HEK293 (cell line): ENCODE measurements at regions not wholly inside any gene's neighbourhood (a gene's known extent, or its start where the extent isn't known, plus 50 kb on each side); places are given as distances from the start of the nearest gene placed in this dataset.

ENCODE experiments used
- MZF1 ChIP-seq: fragments of 450-650 bp; formaldehyde crosslinking; IDR thresholded peaks from 2 replicates; pipeline ENCODE4 v1.5.1; 2017; ENCODE audit warnings: missing biosample characterization, missing genetic modification characterization, borderline replicate concordance
- PRDM10 ChIP-seq: fragments of 450-650 bp; formaldehyde crosslinking; IDR thresholded peaks from 2 replicates; pipeline ENCODE4 v1.5.1; 2016; ENCODE audit warnings: missing biosample characterization, missing genetic modification characterization
- YY1 ChIP-seq: fragments of 450-650 bp; formaldehyde crosslinking; IDR thresholded peaks from 2 replicates; pipeline ENCODE4 v1.5.1; 2018; ENCODE audit warnings: missing biosample characterization, missing genetic modification characterization
- ZNF121 ChIP-seq: fragments of 450-650 bp; formaldehyde crosslinking; IDR thresholded peaks from 2 replicates; pipeline ENCODE4 v1.5.1; 2016; ENCODE audit warnings: missing biosample characterization, missing genetic modification characterization
- ZNF138 ChIP-seq: fragments of 450-650 bp; formaldehyde crosslinking; IDR thresholded peaks from 2 replicates; pipeline ENCODE4 v1.5.1; 2016; ENCODE audit warnings: missing biosample characterization, missing genetic modification characterization, borderline replicate concordance
- ZNF148 ChIP-seq: fragments of 450-650 bp; formaldehyde crosslinking; IDR thresholded peaks from 2 replicates; pipeline ENCODE4 v1.5.0; 2017; ENCODE audit warnings: missing biosample characterization, missing genetic modification characterization, borderline replicate concordance
- ZNF302 ChIP-seq: fragments of 450-650 bp; formaldehyde crosslinking; IDR thresholded peaks from 2 replicates; pipeline ENCODE4 v1.5.1; 2016; ENCODE audit warnings: missing biosample characterization, missing genetic modification characterization, low read depth
- ZNF391 ChIP-seq: fragments of 450-650 bp; formaldehyde crosslinking; IDR thresholded peaks from 2 replicates; pipeline ENCODE4 v1.5.1; 2016; ENCODE audit warnings: low read depth, missing biosample characterization, missing genetic modification characterization, borderline replicate concordance
- TF ChIP-seq, protein P1 (sequence below): fragments of 450-650 bp; formaldehyde crosslinking; IDR thresholded peaks from 2 replicates; pipeline ENCODE4 v1.5.1; 2016; ENCODE audit warnings: missing biosample characterization, missing genetic modification characterization
- TF ChIP-seq, protein P2 (sequence below): fragments of 450-650 bp; formaldehyde crosslinking; IDR thresholded peaks from 2 replicates; pipeline ENCODE4 v1.5.1; 2016; ENCODE audit warnings: missing biosample characterization, missing genetic modification characterization
- TF ChIP-seq, protein P3 (sequence below): fragments of 450-650 bp; formaldehyde crosslinking; IDR thresholded peaks from 2 replicates; pipeline ENCODE4 v1.5.1; 2016; ENCODE audit warnings: missing biosample characterization, missing genetic modification characterization

- TF ChIP-seq YY1 (tag by site-specific recombination) (no peak), ZNF121 (no peak), MZF1 (tag by site-specific recombination) (no peak), ZNF138 (tag by site-specific recombination) (no peak), ZNF302 (no peak), ZNF391 (tag by site-specific recombination) (no peak), ZNF148 (tag by site-specific recombination) (no peak), PRDM10 (tag by site-specific recombination) (no peak)
- TF ChIP-seq, protein P1, sequence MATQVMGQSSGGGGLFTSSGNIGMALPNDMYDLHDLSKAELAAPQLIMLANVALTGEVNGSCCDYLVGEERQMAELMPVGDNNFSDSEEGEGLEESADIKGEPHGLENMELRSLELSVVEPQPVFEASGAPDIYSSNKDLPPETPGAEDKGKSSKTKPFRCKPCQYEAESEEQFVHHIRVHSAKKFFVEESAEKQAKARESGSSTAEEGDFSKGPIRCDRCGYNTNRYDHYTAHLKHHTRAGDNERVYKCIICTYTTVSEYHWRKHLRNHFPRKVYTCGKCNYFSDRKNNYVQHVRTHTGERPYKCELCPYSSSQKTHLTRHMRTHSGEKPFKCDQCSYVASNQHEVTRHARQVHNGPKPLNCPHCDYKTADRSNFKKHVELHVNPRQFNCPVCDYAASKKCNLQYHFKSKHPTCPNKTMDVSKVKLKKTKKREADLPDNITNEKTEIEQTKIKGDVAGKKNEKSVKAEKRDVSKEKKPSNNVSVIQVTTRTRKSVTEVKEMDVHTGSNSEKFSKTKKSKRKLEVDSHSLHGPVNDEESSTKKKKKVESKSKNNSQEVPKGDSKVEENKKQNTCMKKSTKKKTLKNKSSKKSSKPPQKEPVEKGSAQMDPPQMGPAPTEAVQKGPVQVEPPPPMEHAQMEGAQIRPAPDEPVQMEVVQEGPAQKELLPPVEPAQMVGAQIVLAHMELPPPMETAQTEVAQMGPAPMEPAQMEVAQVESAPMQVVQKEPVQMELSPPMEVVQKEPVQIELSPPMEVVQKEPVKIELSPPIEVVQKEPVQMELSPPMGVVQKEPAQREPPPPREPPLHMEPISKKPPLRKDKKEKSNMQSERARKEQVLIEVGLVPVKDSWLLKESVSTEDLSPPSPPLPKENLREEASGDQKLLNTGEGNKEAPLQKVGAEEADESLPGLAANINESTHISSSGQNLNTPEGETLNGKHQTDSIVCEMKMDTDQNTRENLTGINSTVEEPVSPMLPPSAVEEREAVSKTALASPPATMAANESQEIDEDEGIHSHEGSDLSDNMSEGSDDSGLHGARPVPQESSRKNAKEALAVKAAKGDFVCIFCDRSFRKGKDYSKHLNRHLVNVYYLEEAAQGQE = no peak
- TF ChIP-seq, protein P2, sequence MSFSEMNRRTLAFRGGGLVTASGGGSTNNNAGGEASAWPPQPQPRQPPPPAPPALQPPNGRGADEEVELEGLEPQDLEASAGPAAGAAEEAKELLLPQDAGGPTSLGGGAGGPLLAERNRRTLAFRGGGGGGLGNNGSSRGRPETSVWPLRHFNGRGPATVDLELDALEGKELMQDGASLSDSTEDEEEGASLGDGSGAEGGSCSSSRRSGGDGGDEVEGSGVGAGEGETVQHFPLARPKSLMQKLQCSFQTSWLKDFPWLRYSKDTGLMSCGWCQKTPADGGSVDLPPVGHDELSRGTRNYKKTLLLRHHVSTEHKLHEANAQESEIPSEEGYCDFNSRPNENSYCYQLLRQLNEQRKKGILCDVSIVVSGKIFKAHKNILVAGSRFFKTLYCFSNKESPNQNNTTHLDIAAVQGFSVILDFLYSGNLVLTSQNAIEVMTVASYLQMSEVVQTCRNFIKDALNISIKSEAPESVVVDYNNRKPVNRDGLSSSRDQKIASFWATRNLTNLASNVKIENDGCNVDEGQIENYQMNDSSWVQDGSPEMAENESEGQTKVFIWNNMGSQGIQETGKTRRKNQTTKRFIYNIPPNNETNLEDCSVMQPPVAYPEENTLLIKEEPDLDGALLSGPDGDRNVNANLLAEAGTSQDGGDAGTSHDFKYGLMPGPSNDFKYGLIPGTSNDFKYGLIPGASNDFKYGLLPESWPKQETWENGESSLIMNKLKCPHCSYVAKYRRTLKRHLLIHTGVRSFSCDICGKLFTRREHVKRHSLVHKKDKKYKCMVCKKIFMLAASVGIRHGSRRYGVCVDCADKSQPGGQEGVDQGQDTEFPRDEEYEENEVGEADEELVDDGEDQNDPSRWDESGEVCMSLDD = no peak
- TF ChIP-seq, protein P3, sequence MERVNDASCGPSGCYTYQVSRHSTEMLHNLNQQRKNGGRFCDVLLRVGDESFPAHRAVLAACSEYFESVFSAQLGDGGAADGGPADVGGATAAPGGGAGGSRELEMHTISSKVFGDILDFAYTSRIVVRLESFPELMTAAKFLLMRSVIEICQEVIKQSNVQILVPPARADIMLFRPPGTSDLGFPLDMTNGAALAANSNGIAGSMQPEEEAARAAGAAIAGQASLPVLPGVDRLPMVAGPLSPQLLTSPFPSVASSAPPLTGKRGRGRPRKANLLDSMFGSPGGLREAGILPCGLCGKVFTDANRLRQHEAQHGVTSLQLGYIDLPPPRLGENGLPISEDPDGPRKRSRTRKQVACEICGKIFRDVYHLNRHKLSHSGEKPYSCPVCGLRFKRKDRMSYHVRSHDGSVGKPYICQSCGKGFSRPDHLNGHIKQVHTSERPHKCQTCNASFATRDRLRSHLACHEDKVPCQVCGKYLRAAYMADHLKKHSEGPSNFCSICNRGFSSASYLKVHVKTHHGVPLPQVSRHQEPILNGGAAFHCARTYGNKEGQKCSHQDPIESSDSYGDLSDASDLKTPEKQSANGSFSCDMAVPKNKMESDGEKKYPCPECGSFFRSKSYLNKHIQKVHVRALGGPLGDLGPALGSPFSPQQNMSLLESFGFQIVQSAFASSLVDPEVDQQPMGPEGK (tag by site-specific recombination) = no peak
Observed at GRCh38 chr13:78032132-78032531, 113.5 kb upstream of the EDNRB start.
